ENCODE measurements at regions not wholly inside any gene's neighbourhood (a gene's known extent, or its start where the extent isn't known, plus 50 kb on each side); places are given as distances from the start of the nearest gene placed in this dataset.
A peak's percentile ranks its signal among the peaks of the same experiment; 100 is the strongest.

DNA sequence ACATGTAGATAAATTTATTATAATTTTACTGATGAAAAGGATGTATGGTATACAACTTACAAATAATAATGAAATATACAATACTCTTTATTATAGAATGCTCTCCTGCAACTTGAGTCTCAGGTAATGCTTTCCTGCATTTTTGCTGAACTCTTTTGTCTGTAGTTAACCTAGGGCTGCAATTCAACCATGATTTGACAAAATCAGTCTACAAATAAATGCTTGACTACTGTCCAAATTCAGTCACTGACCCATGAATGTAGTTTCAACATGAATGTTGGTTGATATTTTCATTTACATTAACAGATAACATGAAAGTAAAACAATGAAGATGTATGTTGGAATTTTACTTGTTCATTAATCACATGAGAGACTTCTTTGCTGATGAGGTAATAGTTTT lies 320.9 kb downstream of the ZSWIM6 start:
- ATAC-seq (replicated peaks) (no peak), DNase-seq (no peak)
- H3K4me1 Mint-ChIP-seq: peaks cover 4 to 6% of the 10 kb centered on the region in 2 donors
- no peak overlapping the region for H3K4me3 Mint-ChIP-seq
- no peaks in the 10 kb centered on the region for H3K9me3 Mint-ChIP-seq
- no peak overlapping the region for H3K27ac Mint-ChIP-seq
- H3K27me3 Mint-ChIP-seq: peaks cover 12 to 24% of the 10 kb centered on the region in 2 donors
- H3K36me3 Mint-ChIP-seq: no peaks in the 10 kb centered on the region

DNA sequence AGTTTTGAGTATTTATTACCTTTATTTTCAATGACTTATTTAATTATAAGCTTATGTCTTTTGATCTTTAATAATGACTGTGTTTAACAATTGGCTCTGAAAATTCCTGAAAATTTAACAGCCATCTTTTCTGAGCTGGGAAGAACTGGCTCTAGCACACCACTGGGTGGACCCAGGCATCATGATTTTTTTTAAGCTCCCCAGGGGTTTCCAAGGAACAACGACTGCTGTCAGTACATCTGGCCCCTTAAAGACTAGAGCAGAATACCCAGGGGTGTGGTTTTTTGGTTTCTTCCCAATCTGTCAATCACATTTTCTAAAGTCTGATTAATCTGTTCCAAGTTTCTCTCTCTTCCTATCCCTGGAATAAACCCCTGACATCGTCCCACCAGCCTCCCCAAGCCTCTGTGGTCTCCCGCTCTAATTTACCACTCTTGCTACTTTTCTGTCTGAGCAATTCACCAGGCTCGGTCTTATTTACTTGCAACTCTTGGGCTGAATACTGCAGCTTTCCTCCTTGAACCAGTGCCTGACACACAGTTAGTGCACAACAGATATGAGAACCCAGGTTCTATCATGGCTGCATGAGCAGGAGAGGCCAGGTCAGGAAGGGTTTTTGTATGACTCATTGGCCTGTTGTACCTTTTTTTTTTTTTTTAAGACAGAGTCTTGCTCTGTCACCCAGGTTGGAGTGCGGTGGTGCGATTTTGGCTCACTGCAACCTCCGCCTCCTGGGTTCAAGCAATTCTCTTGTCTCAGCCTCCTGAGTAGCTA lies 321.9 kb downstream of the ZSWIM6 start:
- peaks cover 8 to 10% of the 10 kb centered on the region in 2 donors for H3K4me1 Mint-ChIP-seq
- no peak for ATAC-seq (replicated peaks)
- no peaks in the 10 kb centered on the region for H3K36me3 Mint-ChIP-seq
- DNase-seq: no peak
- peaks cover 12 to 20% of the 10 kb centered on the region in 2 donors for H3K27me3 Mint-ChIP-seq
- no peak overlapping the region for H3K4me3 Mint-ChIP-seq
- no peak overlapping the region for H3K27ac Mint-ChIP-seq
- H3K9me3 Mint-ChIP-seq: no peaks in the 10 kb centered on the region

DNA sequence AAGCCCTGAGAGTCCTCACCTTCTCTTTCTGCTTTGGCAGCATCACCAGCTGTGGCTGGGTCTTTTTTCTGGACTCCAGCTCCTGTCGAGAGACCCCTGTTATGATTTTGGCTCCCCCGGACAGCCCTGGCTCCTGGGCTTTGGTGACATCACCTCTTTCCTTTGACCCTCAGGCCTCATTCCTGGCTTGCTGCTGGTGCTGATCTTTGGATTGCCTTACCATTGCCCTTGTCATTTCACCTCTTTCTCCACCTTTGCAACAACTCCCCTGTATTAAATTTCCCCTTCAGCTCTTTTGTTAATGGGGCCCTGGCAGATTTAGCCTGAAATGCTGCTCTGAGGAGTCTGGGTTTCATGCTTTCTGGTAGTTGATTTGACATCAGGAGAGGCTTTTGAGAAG lies 322.8 kb downstream of the ZSWIM6 start:
- H3K4me1 Mint-ChIP-seq: peaks cover 4 to 6% of the 10 kb centered on the region in 2 donors
- H3K4me3 Mint-ChIP-seq: no peak overlapping the region
- H3K36me3 Mint-ChIP-seq: no peaks in the 10 kb centered on the region
- no peak overlapping the region for H3K27ac Mint-ChIP-seq
- ATAC-seq (replicated peaks): no peak
- peaks cover 6 to 15% of the 10 kb centered on the region in 2 donors for H3K27me3 Mint-ChIP-seq
- no peak for DNase-seq
- no peaks in the 10 kb centered on the region for H3K9me3 Mint-ChIP-seq

DNA sequence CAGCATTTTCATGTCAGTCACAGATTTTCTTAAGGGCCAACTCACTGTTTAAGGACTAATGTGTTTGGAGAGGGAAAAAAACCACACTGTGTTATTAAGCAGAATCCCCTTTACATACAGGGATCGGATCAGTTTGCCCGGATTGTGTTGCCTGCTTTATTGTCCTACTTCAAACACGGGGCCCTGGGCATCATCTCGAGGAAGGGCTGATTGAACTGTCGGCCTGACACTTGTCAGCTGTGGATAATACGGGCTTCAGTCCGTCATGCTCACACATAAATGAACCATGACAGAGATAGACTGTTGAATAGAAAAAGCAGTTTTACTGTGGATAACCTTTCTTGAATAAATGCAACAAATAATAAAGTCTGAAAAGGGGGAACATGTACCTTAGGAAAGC lies 325.0 kb downstream of the ZSWIM6 start:
- Mint-ChIP-seq H3K9me3 (no peaks in the 10 kb centered on the region), H3K36me3 (no peaks in the 10 kb centered on the region), H3K4me3 (no peak overlapping the region), H3K27me3 (peaks cover 11 to 20% of the 10 kb centered on the region in 2 donors), H3K4me1 (peaks cover 4 to 6% of the 10 kb centered on the region in 2 donors), H3K27ac (no peak overlapping the region)
- ATAC-seq (replicated peaks) (no peak), DNase-seq (no peak)

DNA sequence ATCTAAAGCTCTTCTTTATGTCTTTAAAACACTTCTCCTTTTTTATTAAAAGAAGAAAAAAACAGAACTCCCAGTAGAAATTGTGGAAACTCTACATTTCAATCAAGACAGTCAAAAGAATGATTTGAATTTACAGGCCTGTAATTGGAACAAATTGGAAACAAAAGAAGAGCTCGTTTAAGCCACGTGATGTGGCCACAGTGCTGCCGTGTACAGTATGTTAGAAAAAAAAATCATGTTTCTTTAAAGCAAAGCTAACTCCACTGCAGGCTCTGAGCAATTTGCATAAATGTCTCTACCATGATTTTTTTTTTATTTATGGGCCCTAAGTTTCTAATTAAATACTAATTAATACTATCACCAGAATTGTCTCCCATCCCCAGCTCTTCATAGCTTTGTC lies 325.6 kb downstream of the ZSWIM6 start:
- peaks cover 4 to 6% of the 10 kb centered on the region in 2 donors for H3K4me1 Mint-ChIP-seq
- no peak overlapping the region for H3K4me3 Mint-ChIP-seq
- DNase-seq: no peak
- no peak for ATAC-seq (replicated peaks)
- peaks cover 12 to 22% of the 10 kb centered on the region in 2 donors for H3K27me3 Mint-ChIP-seq
- H3K9me3 Mint-ChIP-seq: no peaks in the 10 kb centered on the region
- no peaks in the 10 kb centered on the region for H3K36me3 Mint-ChIP-seq
- H3K27ac Mint-ChIP-seq: no peak overlapping the region

DNA sequence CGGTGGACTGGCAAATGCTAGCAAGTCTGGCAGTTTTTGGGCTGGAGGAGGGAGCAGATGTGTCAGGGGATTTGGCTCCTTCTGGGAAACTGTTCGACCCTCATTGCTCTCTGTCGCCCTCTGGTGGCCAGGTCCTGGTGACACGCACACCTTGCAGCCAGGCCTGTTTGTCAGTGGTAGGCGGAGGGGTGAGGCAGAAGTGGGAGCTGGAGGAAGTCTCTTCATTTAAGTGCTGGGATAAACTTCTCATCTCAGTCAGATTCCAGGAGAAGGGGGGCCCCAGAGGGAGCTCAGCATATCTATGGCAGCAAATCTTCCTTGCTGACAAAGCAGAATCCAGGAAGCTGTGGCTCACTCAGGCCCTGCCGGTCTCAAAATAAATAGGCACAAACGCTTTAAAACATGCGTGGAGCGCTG lies 326.5 kb downstream of the ZSWIM6 start:
- Mint-ChIP-seq H3K4me1 (peaks cover 4 to 6% of the 10 kb centered on the region in 2 donors), H3K36me3 (no peaks in the 10 kb centered on the region), H3K9me3 (no peaks in the 10 kb centered on the region), H3K27me3 (peaks cover 12 to 22% of the 10 kb centered on the region in 2 donors), H3K4me3 (no peak overlapping the region), H3K27ac (no peak overlapping the region)
- ATAC-seq (replicated peaks): peak; percentile 85 to 93
- peak; percentile 59 for DNase-seq

DNA sequence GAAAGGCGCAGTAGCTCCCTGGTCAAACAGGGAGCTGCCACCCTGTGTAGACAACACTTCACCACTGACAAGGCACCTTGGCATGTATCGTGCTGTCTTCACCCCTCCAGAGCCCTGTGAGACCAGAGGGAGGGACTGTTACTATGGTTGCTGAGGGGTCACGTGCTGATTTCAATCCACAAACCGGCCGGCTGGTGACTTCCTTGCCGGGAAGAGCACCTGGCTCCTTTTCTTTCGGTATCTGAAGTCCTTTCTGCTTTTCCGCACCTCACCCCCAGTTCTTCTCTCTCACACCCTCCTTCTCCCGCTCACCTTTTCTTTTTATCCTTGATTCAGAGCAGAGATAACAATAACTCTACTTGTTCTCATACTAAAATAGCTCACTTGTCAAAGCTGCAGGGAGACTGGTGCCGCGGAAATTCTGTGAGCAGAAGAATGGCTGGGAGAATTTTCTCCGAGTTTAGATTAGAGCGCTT lies 327.2 kb downstream of the ZSWIM6 start:
- ATAC-seq (replicated peaks): no peak
- peaks cover 4% of the 10 kb centered on the region in 2 donors for H3K4me1 Mint-ChIP-seq
- DNase-seq: no peak
- H3K36me3 Mint-ChIP-seq: no peaks in the 10 kb centered on the region
- no peaks in the 10 kb centered on the region for H3K9me3 Mint-ChIP-seq
- H3K27ac Mint-ChIP-seq: no peak overlapping the region
- H3K27me3 Mint-ChIP-seq: peaks cover 12 to 19% of the 10 kb centered on the region in 2 donors
- no peak overlapping the region for H3K4me3 Mint-ChIP-seq

DNA sequence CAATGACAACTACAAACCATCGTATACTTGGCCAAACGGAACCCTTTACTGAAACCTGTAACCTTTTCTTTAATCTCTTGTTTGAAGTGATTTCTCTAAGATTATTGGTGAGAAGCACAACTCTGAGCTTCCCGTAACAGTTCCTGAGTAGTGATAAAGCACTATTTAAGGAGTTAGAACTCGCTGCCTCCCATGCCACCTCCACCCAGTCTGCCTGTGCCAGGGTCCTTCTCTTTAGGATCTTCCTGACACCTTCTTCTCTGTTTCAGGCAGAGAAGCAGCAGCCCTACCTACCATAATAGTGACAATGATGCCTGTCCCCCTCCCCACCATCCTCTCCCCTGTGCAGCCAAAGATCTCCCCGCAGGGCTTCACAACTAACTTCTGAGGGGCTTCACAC lies 330.6 kb downstream of the ZSWIM6 start:
- ATAC-seq (replicated peaks): no peak
- Mint-ChIP-seq H3K4me1 (peaks cover 4 to 11% of the 10 kb centered on the region in 2 donors), H3K9me3 (no peaks in the 10 kb centered on the region), H3K27me3 (peaks cover 6 to 7% of the 10 kb centered on the region in 2 donors), H3K27ac (no peak overlapping the region), H3K4me3 (no peak overlapping the region), H3K36me3 (no peaks in the 10 kb centered on the region)
- no peak for DNase-seq

DNA sequence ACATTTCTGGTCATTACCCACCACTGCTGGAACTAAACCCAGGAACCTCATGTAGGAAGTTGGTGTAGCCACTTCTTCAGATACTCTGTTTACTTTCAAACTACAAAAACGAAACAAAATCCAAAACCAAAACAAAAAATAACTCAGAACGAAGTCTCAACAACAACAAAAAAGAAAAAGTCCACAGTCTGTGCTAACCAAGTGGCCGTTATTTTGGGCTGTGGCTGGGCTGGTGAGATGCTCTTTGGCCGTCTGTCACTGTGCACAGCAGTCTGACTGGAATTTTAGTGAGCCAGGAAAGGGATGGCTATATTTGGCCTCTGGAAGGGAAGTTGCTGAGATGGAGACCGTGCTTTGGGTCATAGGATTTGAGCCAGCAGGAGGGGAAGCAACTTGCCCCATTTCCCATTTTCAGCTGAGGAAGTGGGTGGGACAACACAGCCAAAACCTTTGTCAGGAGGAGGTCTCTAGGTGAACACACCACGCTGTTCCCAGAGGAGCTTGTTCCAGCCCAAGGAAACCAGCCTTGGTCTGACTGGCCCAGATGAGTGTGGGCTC lies 334.1 kb downstream of the ZSWIM6 start:
- Mint-ChIP-seq H3K4me1 (peaks cover 4 to 13% of the 10 kb centered on the region in 2 donors), H3K27me3 (peaks cover 6 to 11% of the 10 kb centered on the region in 2 donors), H3K4me3 (no peak overlapping the region), H3K27ac (no peak overlapping the region), H3K36me3 (no peaks in the 10 kb centered on the region), H3K9me3 (no peaks in the 10 kb centered on the region)
- no peak for DNase-seq
- no peak for ATAC-seq (replicated peaks)

DNA sequence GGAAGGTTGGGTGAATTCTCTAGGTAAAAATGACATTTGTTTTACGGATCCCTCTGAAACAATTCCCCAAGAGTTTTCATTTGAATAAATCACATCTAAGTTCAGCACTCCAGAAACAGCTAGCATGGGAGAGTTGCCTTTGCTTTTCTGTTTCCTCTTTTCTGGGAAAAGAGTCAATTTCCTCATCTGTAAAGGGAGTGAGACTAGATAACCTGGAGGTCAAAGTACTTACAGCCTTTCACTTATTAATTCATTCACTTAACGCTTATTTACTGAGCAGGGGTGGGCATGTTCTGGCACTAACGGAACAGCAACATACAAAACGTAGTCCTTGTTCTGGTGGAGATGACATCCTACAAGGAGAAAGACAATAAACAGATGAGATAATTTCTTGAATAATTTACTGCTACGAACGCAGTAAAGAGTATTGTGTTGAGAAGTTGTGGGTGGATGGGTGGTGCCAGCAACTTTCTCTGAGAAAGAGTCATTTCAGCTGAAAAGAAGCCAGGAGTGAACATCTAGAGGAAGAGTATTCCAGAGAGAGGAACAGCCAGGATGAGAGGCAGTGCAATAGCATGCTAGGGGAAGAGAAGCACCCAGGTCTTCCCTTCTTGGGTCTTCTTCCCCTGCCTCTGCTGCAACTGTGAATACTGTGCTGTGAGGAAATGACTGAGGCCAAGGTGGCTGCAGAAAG lies 335.6 kb downstream of the ZSWIM6 start:
- H3K36me3 Mint-ChIP-seq: no peaks in the 10 kb centered on the region
- H3K27ac Mint-ChIP-seq: no peak overlapping the region
- no peak for DNase-seq
- H3K9me3 Mint-ChIP-seq: no peaks in the 10 kb centered on the region
- H3K4me3 Mint-ChIP-seq: no peak overlapping the region
- peaks cover 0 to 4% of the 10 kb centered on the region in 2 donors for H3K27me3 Mint-ChIP-seq
- peaks cover 9 to 19% of the 10 kb centered on the region in 2 donors for H3K4me1 Mint-ChIP-seq
- ATAC-seq (replicated peaks): no peak

DNA sequence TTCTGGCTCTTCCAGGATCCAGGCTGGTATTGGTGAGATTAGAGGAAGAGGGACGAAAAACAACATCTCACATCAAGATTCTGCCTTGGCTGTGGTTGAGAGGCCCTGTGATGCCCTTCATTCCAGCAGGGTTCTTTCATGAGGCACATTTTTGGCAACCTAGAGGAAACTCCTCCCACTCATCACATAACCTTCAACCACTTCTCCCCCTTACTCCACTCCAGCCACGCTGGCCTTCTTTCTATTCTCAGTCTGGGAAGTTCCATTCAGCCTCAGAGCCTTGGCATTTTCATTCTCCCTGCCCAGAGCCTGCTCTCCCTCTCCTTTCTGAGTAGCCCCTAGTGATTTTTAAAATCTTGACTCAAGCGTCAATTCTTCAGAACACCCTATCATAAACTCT lies 337.5 kb downstream of the ZSWIM6 start:
- ATAC-seq (replicated peaks) (no peak), DNase-seq (no peak)
- Mint-ChIP-seq H3K4me3 (no peak overlapping the region), H3K4me1 (peaks cover 26 to 37% of the 10 kb centered on the region in 2 donors), H3K9me3 (no peaks in the 10 kb centered on the region), H3K27me3 (peaks cover 0 to 4% of the 10 kb centered on the region in 2 donors), H3K36me3 (no peaks in the 10 kb centered on the region), H3K27ac (no peak overlapping the region)

DNA sequence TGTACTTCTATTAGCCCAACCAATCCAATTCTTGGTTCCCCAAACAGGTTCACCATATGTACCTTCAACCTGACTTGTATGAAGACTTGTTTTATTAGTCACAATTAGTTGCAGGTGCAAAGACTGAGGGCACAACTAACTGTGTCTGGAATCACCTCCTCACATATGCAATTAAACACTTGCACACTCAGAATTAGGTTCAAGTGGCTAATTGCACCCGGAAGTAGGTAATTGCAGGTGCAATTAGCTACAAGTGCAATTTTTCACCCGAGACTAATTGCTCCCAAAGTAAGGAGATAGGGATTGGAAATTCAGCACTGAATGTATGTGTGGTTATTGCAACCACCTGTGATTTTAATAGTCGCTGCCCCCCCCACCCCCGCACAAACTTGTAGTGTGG lies 338.9 kb downstream of the ZSWIM6 start:
- ATAC-seq (replicated peaks) (no peak), DNase-seq (no peak)
- Mint-ChIP-seq H3K36me3 (no peaks in the 10 kb centered on the region), H3K4me1 (peaks cover 35 to 44% of the 10 kb centered on the region in 2 donors), H3K27me3 (peaks cover 0 to 4% of the 10 kb centered on the region in 2 donors), H3K9me3 (no peaks in the 10 kb centered on the region), H3K27ac (no peak overlapping the region), H3K4me3 (no peak overlapping the region)

DNA sequence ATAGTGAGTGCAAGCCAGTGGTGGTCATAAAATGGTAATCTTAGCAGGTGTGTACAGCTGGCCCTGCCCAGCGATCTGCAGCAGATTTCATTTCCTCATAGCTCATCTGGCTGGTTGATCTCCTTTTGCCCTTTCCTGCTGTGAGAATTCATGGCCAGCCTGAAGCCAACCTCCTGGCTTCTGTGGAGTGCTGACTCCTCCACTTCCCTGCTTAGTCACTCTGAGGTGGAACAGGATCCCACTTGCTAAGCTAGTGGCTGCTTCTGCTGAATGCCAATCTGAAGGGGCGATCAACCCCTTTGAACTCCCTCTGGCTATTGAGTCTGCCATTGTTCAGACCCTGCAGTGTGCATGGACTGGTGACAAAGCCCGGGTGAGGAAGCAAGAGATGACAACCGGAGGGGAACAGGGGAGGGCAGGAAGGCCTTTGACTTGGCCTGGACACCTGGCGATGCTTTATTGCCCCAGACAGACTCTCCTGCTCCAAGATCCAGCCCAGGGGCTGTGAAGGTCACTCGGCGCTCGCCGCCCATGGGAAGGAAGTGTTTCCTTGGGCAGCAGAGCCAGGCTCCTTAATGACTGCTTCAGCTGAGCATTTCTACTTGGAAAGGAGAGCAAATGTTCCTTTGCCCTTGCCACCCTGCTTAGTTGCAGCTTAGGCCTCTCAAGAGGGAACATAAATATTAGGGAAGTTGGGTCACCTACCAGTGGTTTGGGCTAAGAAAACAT lies 341.1 kb downstream of the ZSWIM6 start:
- Mint-ChIP-seq H3K4me3 (no peak overlapping the region), H3K4me1 (peaks cover 35 to 39% of the 10 kb centered on the region in 2 donors), H3K9me3 (no peaks in the 10 kb centered on the region), H3K27ac (no peak overlapping the region), H3K36me3 (no peaks in the 10 kb centered on the region), H3K27me3 (peaks cover 0 to 4% of the 10 kb centered on the region in 2 donors)
- peak; percentile 18 for DNase-seq
- ATAC-seq (replicated peaks): peak; percentile 86 to 93

DNA sequence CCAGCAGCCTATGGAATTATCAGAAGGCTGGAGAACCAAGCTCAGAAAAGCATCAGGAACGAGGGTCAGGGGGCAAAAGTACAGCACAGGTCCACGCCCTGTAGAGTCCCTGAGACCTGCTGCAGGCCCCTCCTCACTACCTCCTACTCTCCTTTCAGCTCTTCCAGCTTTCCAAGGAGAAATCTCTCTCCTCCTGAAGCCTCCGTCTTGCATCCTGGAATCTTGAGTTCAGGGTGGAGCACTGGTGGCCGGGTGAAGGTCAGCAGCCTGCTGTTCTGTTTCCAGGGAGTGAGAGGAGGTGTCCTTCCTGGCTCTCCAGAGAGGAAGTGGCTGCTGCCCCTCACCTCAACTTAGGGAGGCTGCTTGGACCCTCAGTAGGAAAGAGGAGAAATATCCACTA lies 342.3 kb downstream of the ZSWIM6 start:
- peaks cover 38 to 39% of the 10 kb centered on the region in 2 donors for H3K4me1 Mint-ChIP-seq

More for the DNA sequence above, 342.3 kb downstream of the ZSWIM6 start:
- no peak overlapping the region for H3K27ac Mint-ChIP-seq
- no peaks in the 10 kb centered on the region for H3K36me3 Mint-ChIP-seq
- DNase-seq (no peak), ATAC-seq (replicated peaks) (no peak)
- H3K27me3 Mint-ChIP-seq: no peaks in the 10 kb centered on the region
- H3K4me3 Mint-ChIP-seq: no peak overlapping the region
- no peaks in the 10 kb centered on the region for H3K9me3 Mint-ChIP-seq
